GM18867 (cell line): ENCODE measurements at regions not wholly inside any gene's neighbourhood (a gene's known extent, or its start where the extent isn't known, plus 50 kb on each side); places are given as distances from the start of the nearest gene placed in this dataset.
"Not testable (repeated sequence)": the region's sequence is repeated elsewhere in the genome, so short reads cannot be mapped to it uniquely, and the experiment has no call there.

Experiments used
- ATAC-seq: cut with Tn5 transposase; IDR thresholded peaks from one replicate; pipeline ENCODE4 v1.9.1; 2021; ENCODE audit warnings: mild to moderate bottlenecking, moderate library complexity; ENCODE audit not compliant: unreplicated experiment

DNA sequence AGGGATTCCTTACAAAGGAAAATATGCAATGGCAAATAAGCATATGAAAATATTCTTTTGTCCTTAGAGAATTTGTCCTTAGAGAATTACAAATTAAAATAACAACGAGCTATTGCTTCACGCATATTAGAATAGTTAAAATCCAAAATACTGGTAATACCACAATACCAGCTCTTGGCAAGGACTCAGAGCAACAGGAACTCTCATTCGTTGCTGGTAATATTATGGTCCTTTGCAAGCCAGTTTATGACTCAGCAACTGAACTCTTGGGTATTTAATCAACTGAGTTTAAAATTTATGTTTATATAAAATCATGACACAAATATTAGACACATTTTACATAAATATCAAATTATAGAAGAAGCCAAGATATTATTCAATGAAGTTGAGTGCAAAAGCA is 1730.4 kb downstream of the SI start:
- no peak for ATAC-seq

DNA sequence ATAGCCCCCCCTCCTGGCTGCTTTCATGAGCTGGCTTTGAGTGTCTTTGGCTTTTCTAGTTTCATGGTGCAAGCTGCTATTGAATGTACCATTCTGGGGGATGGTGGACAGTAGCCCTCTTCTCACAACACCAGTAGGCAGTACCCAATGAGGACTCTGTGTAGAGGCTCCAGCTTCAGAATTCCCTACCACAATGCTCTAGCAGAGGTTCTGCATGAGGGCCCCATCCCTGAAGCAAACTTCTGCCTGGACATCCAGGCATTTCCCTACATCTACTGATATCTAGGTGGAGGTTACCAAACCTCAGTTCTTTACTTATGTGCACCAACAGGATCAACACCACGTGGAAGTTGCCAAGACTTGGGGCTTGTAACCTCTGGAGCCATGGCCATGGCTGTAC is 1742.9 kb downstream of the SI start:
- no peak for ATAC-seq

DNA sequence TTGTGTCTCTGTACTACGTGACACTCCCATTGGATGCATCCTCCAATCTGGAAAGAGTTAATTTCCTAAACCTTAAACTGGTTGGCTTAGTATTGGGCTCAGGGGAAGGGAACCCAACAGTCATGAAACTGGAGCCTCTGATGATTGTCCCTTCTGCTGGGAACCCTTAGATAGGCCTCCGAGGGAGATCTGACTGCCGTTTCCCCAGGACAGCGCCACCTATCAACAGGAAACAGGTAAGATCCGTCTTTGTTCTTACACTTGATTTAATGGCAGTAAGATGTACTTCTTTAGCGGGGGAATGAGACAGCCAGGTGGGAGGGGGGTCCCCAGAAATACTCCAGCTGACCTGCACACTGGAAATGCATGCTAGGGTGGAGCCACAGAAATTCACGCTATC is 1749.6 kb downstream of the SI start:
- no peak for ATAC-seq

DNA sequence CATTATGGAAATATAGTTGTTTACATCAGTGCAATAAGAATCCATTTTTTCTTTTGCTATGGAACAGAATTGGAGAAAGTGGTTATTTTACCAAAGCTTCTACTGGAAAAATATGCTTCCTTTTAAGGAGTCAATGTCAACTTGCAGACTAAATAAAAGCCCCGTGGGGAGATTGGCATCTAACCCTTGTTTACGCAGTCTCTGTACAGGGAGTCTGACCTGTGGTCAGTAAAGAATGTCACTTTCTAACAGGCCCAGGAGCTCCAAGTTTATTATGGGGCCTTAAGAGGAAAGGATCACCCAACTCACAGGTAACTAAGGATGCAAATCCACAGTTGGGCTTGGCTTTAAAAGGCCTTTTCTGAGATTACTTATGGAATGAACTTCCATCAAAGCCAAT is 1751.2 kb downstream of the SI start:
- no peak for ATAC-seq

DNA sequence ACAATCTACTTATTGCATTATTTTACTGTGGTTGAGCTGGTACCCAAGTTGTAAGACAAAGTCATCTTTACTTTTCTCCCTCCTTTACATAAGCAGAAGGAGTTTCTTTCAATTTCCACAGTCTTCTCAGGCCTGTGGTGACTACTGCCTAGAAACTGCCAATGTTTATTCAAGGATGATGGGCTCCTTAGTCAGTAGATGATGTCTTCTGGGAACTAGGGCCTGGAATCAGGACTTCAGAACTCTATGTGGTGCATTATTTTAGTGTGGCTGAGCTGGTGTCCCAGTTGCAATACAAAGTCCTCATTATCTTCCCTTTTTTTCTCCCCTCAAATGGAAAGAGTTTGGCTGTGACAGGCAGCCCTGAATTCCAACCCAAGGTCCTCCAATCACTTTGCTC is 1762.5 kb downstream of the SI start:
- no peak for ATAC-seq

DNA sequence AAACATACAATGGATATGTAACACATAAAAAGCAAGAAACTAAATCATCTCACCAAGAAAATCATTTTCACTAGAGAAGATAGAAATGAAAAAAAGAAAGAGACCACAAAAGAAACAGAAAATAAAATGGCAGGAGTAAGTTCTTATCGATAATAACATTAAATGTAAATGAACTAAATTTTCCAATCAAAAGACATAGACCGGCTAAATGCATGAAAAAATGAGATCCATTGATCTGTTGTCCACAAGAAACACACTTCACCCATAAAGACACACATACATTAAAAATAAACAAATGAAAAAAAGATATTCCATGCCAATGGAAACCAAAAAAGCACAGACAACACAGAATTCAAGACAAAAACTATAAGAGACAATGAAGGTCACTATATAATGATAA is 1771.9 kb downstream of the SI start:
- ATAC-seq = no peak

DNA sequence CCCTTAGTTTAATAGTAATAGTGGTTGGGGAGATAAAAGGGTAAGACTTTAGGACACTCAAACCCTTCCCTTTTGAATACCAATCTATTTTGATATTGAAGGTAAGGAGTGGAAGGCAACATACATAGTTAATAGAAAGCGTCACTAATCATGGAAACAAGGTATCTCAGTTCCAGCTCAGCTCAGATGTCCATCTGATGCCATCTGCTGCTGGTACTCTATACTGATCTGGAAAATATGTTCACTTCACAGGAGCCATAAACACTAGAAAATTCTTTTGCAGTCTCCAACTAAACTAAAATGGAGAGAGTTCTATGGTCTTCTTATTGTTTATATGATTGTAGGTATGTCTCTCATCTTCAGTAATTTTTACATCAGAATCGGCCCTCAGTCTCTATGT is 1777.1 kb downstream of the OTOL1 start:
- ATAC-seq = no peak

DNA sequence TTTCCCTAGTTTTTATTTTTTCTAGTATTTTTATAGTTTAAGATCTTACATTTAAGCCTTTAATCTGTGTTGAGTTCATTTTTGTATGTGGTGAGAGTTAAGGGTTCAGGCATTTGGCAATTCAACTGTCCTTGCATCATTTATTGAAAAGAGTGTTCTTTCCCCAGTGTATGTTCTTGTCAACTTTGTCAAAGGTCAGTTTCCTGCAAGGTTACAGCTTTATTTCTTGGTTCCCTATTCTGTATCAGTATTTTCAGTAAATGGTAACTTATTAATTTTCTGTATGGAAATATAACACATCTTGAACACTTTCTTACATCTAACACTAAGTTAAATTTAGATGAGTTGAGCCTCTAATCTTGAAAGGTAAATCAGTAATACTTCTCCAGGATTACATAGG is 1770.1 kb downstream of the OTOL1 start:
- ATAC-seq = no peak

DNA sequence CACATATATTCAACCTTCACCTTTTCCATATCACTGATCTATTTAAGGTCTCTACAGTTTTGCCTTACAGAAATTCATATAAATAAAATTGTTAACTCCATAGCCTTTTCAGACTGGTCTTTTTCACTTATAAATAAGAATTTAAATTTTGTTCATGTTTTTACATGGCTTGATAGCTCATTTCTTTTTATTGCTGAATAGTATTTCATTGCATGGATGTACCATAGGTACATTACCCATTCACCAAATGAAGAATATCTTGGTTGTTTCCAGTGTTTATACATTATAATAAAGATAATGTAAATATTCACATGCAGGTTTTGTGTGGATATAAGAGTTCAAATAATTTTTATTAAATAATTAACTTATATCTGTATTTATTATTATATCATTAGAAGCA is 1765.0 kb downstream of the OTOL1 start:
- no peak for ATAC-seq

DNA sequence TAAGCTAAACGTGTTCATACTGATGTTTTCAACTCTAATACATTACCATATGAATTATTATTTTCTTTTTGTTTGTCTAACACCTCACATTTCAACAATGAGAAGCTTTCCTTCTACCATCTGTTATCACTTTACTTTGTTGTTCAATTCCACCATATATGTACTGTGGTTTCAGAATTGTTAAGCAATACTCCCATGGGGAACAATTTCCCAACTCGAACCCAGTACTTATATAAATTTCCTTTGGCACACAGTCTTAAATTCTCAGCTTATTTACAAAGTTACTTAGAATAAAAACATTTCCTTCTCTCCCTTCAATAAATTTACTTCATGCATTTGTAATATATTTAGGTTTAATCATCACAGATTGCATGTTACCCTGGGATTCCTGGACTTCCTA is 1764.4 kb downstream of the OTOL1 start:
- ATAC-seq = no peak

DNA sequence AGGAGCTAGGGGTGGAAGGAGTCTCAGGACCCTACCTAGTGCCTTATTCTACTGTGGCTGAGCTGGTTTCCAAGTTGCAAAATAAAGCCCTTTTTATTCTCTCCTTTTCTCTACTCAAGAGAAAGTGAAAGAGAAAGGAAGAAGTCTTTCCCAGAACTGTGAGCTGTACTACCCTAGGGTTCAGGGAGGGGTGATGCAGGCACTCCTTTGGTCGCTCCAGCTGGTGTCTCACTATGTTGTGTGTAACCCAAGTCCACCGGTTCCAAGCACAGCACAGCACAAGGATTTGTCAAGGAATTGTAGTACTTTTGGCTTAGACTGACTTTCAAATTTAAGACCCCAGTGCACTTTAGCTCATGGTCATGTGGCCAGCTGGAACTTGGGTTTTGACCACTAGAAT is 1721.7 kb downstream of the OTOL1 start:
- no peak for ATAC-seq

DNA sequence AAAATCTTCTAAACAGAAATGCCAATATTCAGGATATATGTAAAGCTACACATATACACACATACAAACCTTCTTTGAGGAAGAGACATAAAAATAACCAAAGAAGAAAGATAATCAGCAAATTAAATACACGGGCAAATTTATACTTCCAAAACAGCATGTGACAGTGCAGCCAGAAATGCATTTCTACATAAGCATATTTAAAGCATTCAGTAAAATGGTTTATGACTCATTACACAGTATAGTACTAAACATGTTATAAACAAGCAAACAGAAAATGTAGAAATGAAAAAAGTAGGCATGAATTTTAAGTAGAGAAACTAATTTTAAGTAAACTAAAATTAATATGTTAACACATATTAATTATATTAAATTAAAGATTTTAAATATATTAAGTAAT is 1717.2 kb downstream of the OTOL1 start:
- no peak for ATAC-seq

DNA sequence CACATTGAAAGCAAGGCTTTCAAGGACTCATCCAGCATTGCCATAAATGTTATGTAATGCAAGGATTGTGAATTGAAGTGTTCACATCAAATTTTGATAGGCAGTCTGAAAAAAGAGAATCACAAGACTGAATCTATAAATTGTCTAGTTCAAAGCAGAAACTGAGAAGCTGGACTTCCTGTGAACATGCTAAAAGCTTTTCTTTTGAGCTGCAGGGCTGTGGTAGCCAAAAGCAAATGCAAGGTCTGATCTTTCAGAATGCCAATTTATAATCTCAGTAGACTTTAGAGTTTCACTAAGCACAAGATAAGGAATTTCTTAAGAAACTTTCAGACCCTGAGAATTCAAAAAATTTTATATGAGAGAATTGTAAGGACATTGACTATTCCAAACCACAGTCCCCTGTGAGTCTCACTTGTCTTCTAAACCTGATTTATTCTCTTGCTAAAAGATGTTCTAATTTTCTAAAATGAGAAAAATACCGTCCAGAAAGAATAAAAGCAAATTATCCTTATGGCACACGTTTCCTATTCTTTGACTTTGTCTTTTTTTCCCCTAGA is 1700.3 kb downstream of the OTOL1 start:
- ATAC-seq = no peak

DNA sequence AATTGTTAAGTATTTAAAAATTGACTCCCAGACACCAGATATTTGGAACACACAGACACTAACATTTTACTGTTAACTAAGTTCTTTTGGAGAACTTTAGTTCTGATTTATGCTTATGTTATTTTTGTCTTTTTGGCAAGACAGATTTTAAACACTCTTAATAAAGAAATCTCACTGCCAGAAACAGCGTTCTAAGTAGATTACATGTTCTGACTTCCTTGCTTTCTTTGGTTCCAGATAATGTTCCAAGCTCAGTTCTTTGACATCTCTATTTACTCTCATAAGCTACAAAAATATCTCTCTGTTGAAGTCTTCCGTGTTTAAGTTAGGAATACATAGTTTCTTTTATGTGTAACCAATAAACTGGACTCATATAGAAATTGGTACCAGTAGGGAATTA is 1699.6 kb downstream of the OTOL1 start:
- ATAC-seq = no peak

DNA sequence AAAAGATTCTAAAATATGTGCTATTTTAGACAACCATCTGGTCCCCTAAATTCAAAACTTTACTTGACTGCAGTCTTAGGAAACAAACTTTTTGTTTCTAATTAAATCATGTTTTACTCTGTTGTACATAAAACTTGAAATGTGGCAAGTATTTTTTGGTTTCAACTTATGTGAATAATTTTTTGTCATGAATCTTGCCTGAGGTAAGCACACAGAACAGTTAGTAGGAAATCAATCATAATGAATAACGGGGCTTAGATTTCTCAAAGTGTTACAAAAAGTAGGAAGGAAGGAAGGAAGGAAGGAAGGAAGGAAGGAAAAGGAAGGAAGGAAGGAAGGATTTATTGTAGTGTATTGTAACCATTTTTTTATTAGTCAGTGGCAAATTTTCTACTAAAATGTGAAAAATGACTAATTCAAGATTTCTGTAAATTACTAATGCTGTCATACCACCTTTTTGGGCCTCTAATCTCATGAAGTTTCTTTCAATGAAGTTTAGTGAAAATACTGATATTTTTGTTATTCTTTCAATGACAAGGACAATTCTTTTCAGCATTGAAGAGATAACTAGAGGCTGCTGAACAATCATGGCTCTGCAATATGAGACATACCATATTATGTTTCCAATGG is 1689.2 kb downstream of the OTOL1 start:
- no peak for ATAC-seq

DNA sequence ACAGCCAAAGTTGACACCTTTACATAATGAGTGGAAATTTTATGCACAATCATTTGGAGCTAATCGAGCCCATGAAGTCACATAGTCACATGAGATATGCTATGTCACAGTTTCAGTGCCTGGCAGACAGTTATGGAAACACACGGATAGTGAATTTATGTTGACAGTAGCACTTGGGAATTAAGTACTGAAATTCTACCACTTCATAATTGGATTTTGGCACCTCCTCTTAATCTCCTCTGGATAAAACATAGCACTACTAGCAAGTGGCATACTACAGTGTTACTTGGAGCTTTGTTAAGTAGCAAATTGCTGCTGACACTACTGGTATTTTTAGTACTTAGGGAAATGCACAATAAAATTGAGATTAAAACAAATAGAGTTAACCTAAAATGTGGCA is 1679.4 kb downstream of the OTOL1 start:
- no peak for ATAC-seq

DNA sequence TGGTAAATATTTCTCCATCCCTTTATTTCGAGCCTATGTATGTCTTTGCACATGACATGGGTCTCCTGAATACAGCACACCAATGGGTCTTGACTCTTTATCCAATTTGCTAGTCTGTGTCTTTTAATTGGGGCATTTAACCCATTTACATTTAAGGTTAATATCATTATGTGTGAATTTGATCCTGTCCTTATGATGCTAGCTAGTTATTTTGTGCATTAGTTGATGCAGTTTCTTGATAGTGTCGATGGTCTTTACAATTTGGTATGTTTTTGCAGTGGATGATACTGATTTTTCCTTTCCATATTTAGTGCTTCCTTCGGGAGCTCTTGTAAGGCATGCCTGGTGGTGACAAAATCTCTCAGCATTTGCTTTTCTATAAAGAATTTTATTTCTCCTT is 1675.9 kb downstream of the OTOL1 start:
- not testable (repeated sequence) for ATAC-seq

DNA sequence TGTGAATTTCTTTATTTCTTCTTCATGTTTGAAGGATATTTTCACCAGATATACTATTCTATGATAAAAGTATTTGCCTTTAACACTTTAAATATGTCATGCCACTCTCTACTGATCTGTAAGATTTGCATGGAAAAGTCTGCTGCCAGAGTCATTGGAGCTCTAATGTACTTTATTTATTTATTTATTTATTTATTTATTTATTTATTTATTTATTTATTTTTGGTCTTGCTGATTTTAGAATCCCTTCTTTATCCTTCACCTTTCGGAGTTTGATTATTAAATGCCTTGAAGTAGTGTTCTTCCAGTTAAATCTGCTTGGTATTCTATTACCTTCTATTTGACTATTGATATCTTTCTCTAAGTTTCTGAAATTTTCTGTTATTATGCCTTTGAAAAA is 1669.6 kb downstream of the OTOL1 start:
- ATAC-seq = no peak

DNA sequence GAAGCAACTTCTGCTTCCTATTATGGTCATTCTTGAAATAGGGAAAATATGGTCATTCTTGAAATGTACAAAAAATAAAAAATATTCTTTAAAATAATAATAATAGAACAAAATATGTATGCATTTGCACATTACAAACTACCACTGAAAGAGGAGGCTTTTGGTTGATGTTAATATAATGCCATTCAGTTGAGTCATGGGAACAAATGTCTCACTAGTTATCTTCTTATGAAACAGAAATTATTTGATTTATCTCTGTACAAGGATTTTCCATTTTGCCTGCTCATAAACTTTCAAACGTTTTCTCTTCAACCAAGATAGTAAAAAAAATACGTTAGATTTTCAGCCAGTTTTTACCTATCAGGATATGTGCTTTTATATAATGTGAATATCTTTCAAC is 1662.7 kb downstream of the OTOL1 start:
- ATAC-seq = no peak

DNA sequence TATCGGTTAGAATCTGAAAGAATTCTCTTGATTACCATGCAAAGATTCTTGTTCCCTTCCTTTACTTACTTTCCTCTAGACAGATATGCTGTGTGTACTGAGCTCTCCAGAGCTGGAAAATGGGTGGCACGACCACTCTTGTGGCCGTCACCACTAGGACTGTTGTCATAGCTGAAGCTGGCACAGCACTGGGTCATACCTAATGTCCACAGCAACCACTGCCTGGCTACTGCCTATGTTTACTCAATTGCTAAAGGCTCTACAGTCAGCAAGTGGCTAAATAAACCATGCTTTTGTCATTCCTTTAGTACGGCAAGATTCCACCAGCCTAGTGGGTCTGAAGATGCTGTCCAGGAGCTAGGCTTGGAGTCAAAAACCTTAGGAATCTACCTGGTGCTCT is 1643.0 kb downstream of the OTOL1 start:
- ATAC-seq = no peak

DNA sequence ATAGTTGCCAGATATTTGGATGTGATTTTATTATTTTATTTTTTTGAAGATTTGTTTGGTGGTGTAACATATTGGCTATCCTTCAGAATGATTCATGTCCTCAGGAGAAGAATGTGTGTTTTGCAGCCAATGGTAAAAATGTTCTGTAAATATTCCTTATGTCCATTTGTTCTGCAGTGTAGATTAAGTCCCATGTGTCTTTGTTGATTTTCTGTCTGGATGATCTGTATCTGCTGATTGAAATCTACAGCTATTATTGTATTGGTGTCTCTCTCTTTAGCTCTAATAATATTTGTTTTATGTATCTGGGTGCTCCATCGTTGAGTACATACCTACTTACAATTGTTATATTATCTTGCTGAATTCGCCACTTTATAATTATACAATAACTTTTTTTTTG is 1641.7 kb downstream of the OTOL1 start:
- ATAC-seq = no peak

DNA sequence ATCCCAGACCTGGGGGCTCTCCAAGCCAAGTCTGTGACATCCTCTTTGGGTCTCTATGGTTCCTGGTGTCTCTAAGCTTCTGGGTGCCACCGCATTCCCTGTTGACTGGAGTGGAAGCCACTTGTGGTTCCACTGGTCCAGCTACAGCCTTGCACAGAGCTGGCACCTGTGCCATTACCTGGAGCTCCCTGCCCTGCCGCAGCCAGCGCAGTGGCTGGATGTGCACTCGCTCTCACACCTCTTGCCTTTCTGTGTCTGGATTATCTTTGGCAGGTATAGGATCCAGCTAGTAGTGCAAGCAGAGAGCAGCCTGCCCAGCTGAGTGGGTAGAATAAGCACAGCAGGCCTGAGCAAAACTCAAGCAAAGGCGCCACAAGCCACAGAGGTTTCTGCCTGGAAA is 1635.5 kb downstream of the OTOL1 start:
- no peak for ATAC-seq

DNA sequence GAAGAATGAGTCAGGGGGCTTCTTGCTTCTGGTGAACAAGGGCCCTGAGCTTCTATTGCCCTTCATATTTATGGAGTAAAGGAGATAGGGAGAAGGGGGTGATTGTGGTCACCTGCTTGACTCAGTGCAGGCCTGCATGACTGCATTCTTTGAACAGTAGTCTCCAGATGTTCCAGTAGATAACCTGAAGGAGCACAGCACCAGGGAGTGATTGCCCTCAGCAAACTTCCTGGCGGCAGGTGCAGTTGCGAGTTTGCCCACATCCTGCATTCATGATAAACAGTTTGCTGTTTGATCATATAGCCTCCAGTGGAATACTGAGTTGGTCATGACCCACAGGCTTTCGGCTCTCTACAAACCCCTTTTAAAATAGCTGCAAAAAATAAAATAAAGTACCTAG is 1632.7 kb downstream of the OTOL1 start:
- no peak for ATAC-seq
